ENCODE measurements at regions not wholly inside any gene's neighbourhood (a gene's known extent, or its start where the extent isn't known, plus 50 kb on each side); places are given as distances from the start of the nearest gene placed in this dataset.

DNA sequence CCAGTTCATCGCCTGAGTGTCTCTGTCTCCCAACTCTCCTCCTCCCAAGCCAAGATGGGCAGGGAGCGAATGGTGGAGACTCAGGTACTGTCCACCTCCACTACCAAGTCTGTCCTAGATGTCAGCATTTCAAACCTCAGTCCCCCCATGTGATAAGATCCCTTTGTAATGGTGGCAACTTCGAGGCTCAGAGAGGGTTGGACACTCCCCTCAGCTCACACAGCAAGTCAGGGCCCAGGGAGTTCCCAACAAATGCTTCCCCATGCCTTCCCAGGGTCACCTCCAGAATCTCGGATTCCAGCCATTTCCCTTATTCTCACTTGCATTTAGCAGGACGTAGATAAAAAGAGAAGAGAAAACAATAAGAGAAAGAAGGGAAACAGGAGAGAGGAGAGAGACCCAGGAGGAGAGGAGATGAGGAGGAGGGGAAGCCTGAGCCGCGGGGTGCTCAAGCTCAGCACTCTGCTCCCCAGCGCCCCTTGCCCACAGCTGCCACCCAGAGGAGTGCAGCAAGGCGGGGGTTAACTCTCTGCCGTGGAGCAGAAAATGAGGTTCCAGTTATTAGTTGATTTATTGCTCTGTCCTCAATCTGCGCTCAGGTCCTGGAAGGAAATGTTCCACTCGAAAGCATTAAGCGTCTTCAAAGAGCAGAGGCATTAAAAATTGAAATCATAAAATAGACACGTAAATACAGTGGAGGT is 84.1 kb upstream of the LINGO1 start:
- H3K4me1 ChIP-seq = no peaks in the 10 kb centered on the region
- ATAC-seq = no peak
- H3K36me3 ChIP-seq = no peaks in the 10 kb centered on the region
- H3K27ac ChIP-seq = no peak overlapping the region
- 6 to 13% methylated on average over 8 to 10 of the region's 14 CpGs for whole genome bisulfite sequencing, 2 donors (ENCODE audit: low coverage in 1 of 2)
- no peaks in the 10 kb centered on the region for H3K9me3 ChIP-seq
- H3K4me3 ChIP-seq = no peak overlapping the region
- H3K27me3 ChIP-seq = peaks cover 34% of the 10 kb centered on the region
- TF ChIP-seq EP300 (IDR thresholded peaks at IDR 0.05) (no peak), POLR2AphosphoS5 (IDR thresholded peaks at IDR 0.05) (no peak), POLR2A (IDR thresholded peaks at IDR 0.05) (no peak)
- TF ChIP-seq, protein P1, sequence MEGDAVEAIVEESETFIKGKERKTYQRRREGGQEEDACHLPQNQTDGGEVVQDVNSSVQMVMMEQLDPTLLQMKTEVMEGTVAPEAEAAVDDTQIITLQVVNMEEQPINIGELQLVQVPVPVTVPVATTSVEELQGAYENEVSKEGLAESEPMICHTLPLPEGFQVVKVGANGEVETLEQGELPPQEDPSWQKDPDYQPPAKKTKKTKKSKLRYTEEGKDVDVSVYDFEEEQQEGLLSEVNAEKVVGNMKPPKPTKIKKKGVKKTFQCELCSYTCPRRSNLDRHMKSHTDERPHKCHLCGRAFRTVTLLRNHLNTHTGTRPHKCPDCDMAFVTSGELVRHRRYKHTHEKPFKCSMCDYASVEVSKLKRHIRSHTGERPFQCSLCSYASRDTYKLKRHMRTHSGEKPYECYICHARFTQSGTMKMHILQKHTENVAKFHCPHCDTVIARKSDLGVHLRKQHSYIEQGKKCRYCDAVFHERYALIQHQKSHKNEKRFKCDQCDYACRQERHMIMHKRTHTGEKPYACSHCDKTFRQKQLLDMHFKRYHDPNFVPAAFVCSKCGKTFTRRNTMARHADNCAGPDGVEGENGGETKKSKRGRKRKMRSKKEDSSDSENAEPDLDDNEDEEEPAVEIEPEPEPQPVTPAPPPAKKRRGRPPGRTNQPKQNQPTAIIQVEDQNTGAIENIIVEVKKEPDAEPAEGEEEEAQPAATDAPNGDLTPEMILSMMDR (IDR thresholded peaks at IDR 0.05) = no peak

GRCh38 chr15:77715860-77716259 is 83.1 kb upstream of the LINGO1 start:
- no peak for ATAC-seq
- Histone ChIP-seq H3K36me3 (no peaks in the 10 kb centered on the region), H3K4me3 (no peak overlapping the region), H3K27ac (no peak overlapping the region), H3K4me1 (no peaks in the 10 kb centered on the region), H3K9me3 (no peaks in the 10 kb centered on the region), H3K27me3 (peaks cover 28% of the 10 kb centered on the region)
- WGBS, 2 donors (ENCODE audit: low coverage in 1 of 2) = 74 to 100% methylated on average over 1 to 2 of the region's 5 CpGs
- TF ChIP-seq POLR2AphosphoS5 (IDR thresholded peaks at IDR 0.05) (no peak), POLR2A (IDR thresholded peaks at IDR 0.05) (no peak), EP300 (IDR thresholded peaks at IDR 0.05) (no peak)
- TF ChIP-seq, protein P1 (IDR thresholded peaks at IDR 0.05) = no peak

GRCh38 chr15:77715051-77715450 is 82.3 kb upstream of the LINGO1 start:
- Histone ChIP-seq H3K27ac (no peak overlapping the region), H3K36me3 (no peaks in the 10 kb centered on the region), H3K4me1 (no peaks in the 10 kb centered on the region), H3K9me3 (no peaks in the 10 kb centered on the region), H3K4me3 (no peak overlapping the region), H3K27me3 (peaks cover 25% of the 10 kb centered on the region)
- ATAC-seq = no peak
- TF ChIP-seq POLR2AphosphoS5 (IDR thresholded peaks at IDR 0.05) (no peak), POLR2A (IDR thresholded peaks at IDR 0.05) (no peak), EP300 (IDR thresholded peaks at IDR 0.05) (no peak)
- TF ChIP-seq, protein P1 (IDR thresholded peaks at IDR 0.05) = no peak
- WGBS, 2 donors (ENCODE audit: low coverage in 1 of 2) = 17% methylated on average over 1 of the region's 6 CpGs; no CpG with 5 or more reads in 1 of the 2 donors

DNA sequence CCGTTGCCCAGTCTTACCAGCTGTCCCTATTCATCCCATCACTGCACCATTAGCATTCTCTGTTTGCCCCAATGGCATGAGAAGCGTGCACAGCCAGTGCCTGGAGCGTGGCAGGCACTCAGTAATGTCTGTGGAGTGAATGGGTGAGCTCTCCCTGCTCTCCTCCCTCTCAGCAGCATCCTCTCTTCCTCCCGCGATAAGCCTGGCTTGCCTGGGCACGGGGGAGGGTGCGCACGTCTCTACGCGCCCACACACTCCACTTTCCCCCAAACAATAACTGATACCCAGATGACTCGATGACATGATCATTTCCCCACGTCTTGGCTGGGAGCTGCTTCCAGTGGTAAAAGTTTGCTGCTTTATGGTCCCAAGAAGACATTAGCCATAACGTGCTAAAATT is 81.8 kb upstream of the LINGO1 start:
- H3K4me1 ChIP-seq = no peaks in the 10 kb centered on the region
- no peaks in the 10 kb centered on the region for H3K36me3 ChIP-seq
- H3K4me3 ChIP-seq = no peak overlapping the region
- TF ChIP-seq POLR2AphosphoS5 (IDR thresholded peaks at IDR 0.05) = no peak
- TF ChIP-seq, protein P1 (IDR thresholded peaks at IDR 0.05) = no peak
- TF ChIP-seq EP300 (IDR thresholded peaks at IDR 0.05) = no peak
- no peak for ATAC-seq
- peaks cover 25% of the 10 kb centered on the region for H3K27me3 ChIP-seq
- WGBS, 2 donors (ENCODE audit: low coverage in 1 of 2) = 46 to 58% methylated on average over 6 to 8 of the region's 13 CpGs
- H3K27ac ChIP-seq = no peak overlapping the region
- H3K9me3 ChIP-seq = no peaks in the 10 kb centered on the region

DNA sequence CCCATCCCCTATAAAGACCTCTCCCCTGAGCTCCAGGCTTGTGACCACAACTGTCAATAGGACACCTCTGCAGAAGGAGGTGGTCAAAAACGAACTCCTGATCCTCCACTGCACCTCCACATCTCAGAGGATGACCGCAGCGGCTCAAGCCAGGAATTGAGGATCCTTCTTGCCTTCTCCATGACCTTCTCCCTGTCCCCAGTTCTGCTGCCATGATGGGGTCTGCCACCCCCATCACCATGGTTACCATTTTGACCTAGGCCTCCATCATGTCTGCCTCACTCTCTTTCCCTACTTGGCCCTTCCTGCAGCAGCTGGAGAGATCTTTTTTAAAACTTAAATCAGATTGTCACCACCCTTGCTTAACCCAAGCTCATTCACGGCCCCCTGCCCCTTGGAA is 81.3 kb upstream of the LINGO1 start:
- no peak for TF ChIP-seq POLR2AphosphoS5 (IDR thresholded peaks at IDR 0.05)
- no peak for TF ChIP-seq EP300 (IDR thresholded peaks at IDR 0.05)
- no peak for TF ChIP-seq POLR2A (IDR thresholded peaks at IDR 0.05)
- TF ChIP-seq, protein P1 (IDR thresholded peaks at IDR 0.05) = no peak
- ATAC-seq = no peak
- Histone ChIP-seq H3K4me1 (no peaks in the 10 kb centered on the region), H3K27ac (no peak overlapping the region), H3K27me3 (peaks cover 25% of the 10 kb centered on the region), H3K9me3 (no peaks in the 10 kb centered on the region), H3K4me3 (no peak overlapping the region), H3K36me3 (no peaks in the 10 kb centered on the region)
- WGBS, 2 donors (ENCODE audit: low coverage in 1 of 2) = 69% methylated on average over 3 of the region's 4 CpGs; no CpG with 5 or more reads in 1 of the 2 donors
